IMR-90 (cell line): ENCODE measurements at regions not wholly inside any gene's neighbourhood (a gene's known extent, or its start where the extent isn't known, plus 50 kb on each side); places are given as distances from the start of the nearest gene placed in this dataset.

Experiments used
- ATAC-seq: fragments of 200-7000 bp; cut with Tn5 transposase; 2 replicates; pipeline ENCODE4 v1.9.1; 2020; ENCODE audit warnings: low read depth, mild to moderate bottlenecking, moderate library complexity
- BruUV-seq: library from RNA; stranded (reverse); fragments of 400-500 nt; replicated peaks from 2 replicates; lab custom pipeline; 2021; lab: Mats Ljungman, UMichigan
- CTCF ChIA-PET: fragments of 300-600 bp; formaldehyde crosslinking; extraction: SDS; loops from one replicate; lab custom pipeline; 2021; ENCODE audit warnings: antibody characterized with exemption; lab: Yijun Ruan, JAX
- POLR2A ChIA-PET: fragments of 300-600 bp; sonication (Branson Sonifier 250); formaldehyde crosslinking; loops from one replicate; lab custom pipeline; 2022; ENCODE audit warnings: antibody characterized with exemption; ENCODE audit not compliant: unreplicated experiment; lab: Charles Lee
- DNase-seq: peaks from one replicate; pipeline ENCODE4 v3.0.0; 2013
- H2AFZ ChIP-seq: replicated peaks from 2 replicates; pipeline ENCODE3; 2013; ENCODE audit warnings: low read length, mild to moderate bottlenecking; ENCODE audit not compliant: poor library complexity
- H2AK5ac ChIP-seq: 2 replicates; pipeline ENCODE4 v1.6.1; 2013; ENCODE audit warnings: low read depth, low read length, inconsistent platforms
- H2AK9ac ChIP-seq: replicated peaks from 2 replicates; pipeline ENCODE3; 2013; ENCODE audit warnings: mild to moderate bottlenecking, low read depth, low read length, moderate library complexity; ENCODE audit not compliant: poor library complexity
- H2BK120ac ChIP-seq: 2 replicates; pipeline ENCODE4 v1.6.1; 2013; ENCODE audit warnings: low read depth, low read length, inconsistent platforms
- H2BK15ac ChIP-seq: 3 replicates; pipeline ENCODE4 v1.6.1; 2013; ENCODE audit warnings: low read depth, low read length, inconsistent platforms
- H2BK20ac ChIP-seq: 2 replicates; pipeline ENCODE4 v1.6.1; 2013; ENCODE audit warnings: low read depth, mild to moderate bottlenecking, inconsistent platforms, low read length, moderate library complexity
- H2BK5ac ChIP-seq: 2 replicates; pipeline ENCODE4 v1.6.1; 2013; ENCODE audit warnings: mild to moderate bottlenecking, low read depth, low read length, inconsistent platforms; ENCODE audit not compliant: poor library complexity, severe bottlenecking
- H3K14ac ChIP-seq: replicated peaks from 2 replicates; pipeline ENCODE4 v1.6.1; 2013; ENCODE audit warnings: low read depth, low read length, inconsistent platforms
- H3K18ac ChIP-seq: 2 replicates; pipeline ENCODE4 v1.6.1; 2013; ENCODE audit warnings: low read depth, low read length, control low read depth
- H3K23ac ChIP-seq: 2 replicates; pipeline ENCODE4 v1.6.1; 2013; ENCODE audit warnings: low read depth, low read length, inconsistent platforms
- H3K27ac ChIP-seq: 2 replicates; pipeline ENCODE4 v1.5.1; 2013; ENCODE audit warnings: mild to moderate bottlenecking, control low read depth, low read length; ENCODE audit not compliant: insufficient read depth
- H3K27me3 ChIP-seq: 2 replicates; pipeline ENCODE4 v1.6.1; 2013; ENCODE audit warnings: low read length; ENCODE audit not compliant: control insufficient read depth, insufficient read depth
- H3K36me3 ChIP-seq: 2 replicates; pipeline ENCODE4 v1.6.1; 2013; ENCODE audit warnings: low read length, mixed read lengths; ENCODE audit not compliant: control insufficient read depth, insufficient read depth
- H3K4ac ChIP-seq: 2 replicates; pipeline ENCODE4 v1.6.1; 2013; ENCODE audit warnings: low read depth, low read length, inconsistent platforms
- H3K4me1 ChIP-seq: 2 replicates; pipeline ENCODE4 v1.6.1; 2013; ENCODE audit warnings: low read length, mixed read lengths; ENCODE audit not compliant: control insufficient read depth, insufficient read depth
- H3K4me2 ChIP-seq: 2 replicates; pipeline ENCODE4 v1.6.1; 2013; ENCODE audit warnings: low read depth, mild to moderate bottlenecking, control low read depth, low read length, moderate library complexity
- H3K4me3 ChIP-seq: 2 replicates; pipeline ENCODE4 v1.5.1; 2013; ENCODE audit warnings: low read depth, mild to moderate bottlenecking, control low read depth, low read length, moderate library complexity; ENCODE audit not compliant: insufficient read depth
- H3K56ac ChIP-seq: 2 replicates; pipeline ENCODE4 v1.6.1; 2013; ENCODE audit warnings: low read length, inconsistent platforms; ENCODE audit not compliant: insufficient read depth; ENCODE audit errors: extremely low read depth
- H3K79me1 ChIP-seq, 2 experiments: 2 replicates each; pipeline ENCODE4 v1.6.1; 2013; ENCODE audit warnings: low read length in 2 of 2, inconsistent platforms in 1 of 2, low read depth in 1 of 2
- H3K9ac ChIP-seq: 2 replicates; pipeline ENCODE4 v1.6.1; 2013; ENCODE audit warnings: low read depth, low read length, control low read depth
- H3K9me1 ChIP-seq: 2 replicates; pipeline ENCODE4 v1.6.1; 2013; ENCODE audit warnings: low read length, inconsistent platforms; ENCODE audit not compliant: insufficient read depth
- H3K9me3 ChIP-seq: 2 replicates; pipeline ENCODE4 v1.6.1; 2013; ENCODE audit warnings: low read length; ENCODE audit not compliant: control insufficient read depth, insufficient read depth
- H4K20me1 ChIP-seq: 2 replicates; pipeline ENCODE4 v1.6.1; 2013; ENCODE audit warnings: low read length, inconsistent platforms; ENCODE audit not compliant: insufficient read depth
- H4K5ac ChIP-seq: 2 replicates; pipeline ENCODE4 v1.6.1; 2013; ENCODE audit warnings: mild to moderate bottlenecking, low read depth, low read length, control low read depth
- H4K8ac ChIP-seq, 2 experiments: 2 replicates each; pipeline ENCODE4 v1.6.1; 2013; ENCODE audit warnings: low read depth in 2 of 2, low read length in 2 of 2, control low read depth in 1 of 2, inconsistent platforms in 1 of 2
- H4K91ac ChIP-seq: 2 replicates; pipeline ENCODE4 v1.6.1; 2013; ENCODE audit warnings: low read depth, low read length, inconsistent platforms; ENCODE audit not compliant: insufficient read depth
- CEBPB ChIP-seq: IDR thresholded peaks from 2 replicates; pipeline ENCODE4 v1.6.1; 2012; ENCODE audit warnings: low read depth, low read length, improper control_type of control experiment
- CTCF ChIP-seq: conservative IDR thresholded peaks from 2 replicates; pipeline ENCODE4 v1.5.1; 2012; ENCODE audit warnings: mild to moderate bottlenecking, low read depth, low read length, improper control_type of control experiment
- ELK1 ChIP-seq: fragments of 150-350 bp; IDR thresholded peaks from 2 replicates; pipeline ENCODE4 v1.6.1; 2016; ENCODE audit warnings: low read depth, mild to moderate bottlenecking, low read length, moderate library complexity, borderline replicate concordance
- FOS ChIP-seq: fragments of 150-350 bp; IDR thresholded peaks from 2 replicates; pipeline ENCODE4 v1.6.1; 2016; ENCODE audit warnings: low read depth, low read length
- MAFK ChIP-seq: IDR thresholded peaks from 2 replicates; pipeline ENCODE4 v1.6.1; 2012; ENCODE audit warnings: low read depth, low read length, improper control_type of control experiment
- MXI1 ChIP-seq: IDR thresholded peaks from 2 replicates; pipeline ENCODE4 v1.6.1; 2012; ENCODE audit warnings: low read depth, mild to moderate bottlenecking, low read length, moderate library complexity, borderline replicate concordance
- NFE2L2 ChIP-seq: fragments of 150-350 bp; IDR thresholded peaks from 2 replicates; pipeline ENCODE4 v1.6.1; 2016; ENCODE audit warnings: low read depth, mild to moderate bottlenecking, low read length
- POLR2A ChIP-seq: IDR thresholded peaks from 2 replicates; pipeline ENCODE4 v1.6.1; 2012; ENCODE audit warnings: mild to moderate bottlenecking, low read depth, low read length
- RAD21 ChIP-seq: IDR thresholded peaks from 2 replicates; pipeline ENCODE4 v1.6.1; 2012; ENCODE audit warnings: low read length, improper control_type of control experiment
- RFX5 ChIP-seq: IDR thresholded peaks from 2 replicates; pipeline ENCODE4 v1.8.0; 2012; ENCODE audit warnings: low read depth, mild to moderate bottlenecking, low read length, moderate library complexity
- SMC3 ChIP-seq: fragments of 150-350 bp; IDR thresholded peaks from 2 replicates; pipeline ENCODE4 v1.6.1; 2016; ENCODE audit warnings: low read depth, mild to moderate bottlenecking, antibody characterized with exemption, low read length, moderate library complexity
- USF2 ChIP-seq: fragments of 150-350 bp; IDR thresholded peaks from 2 replicates; pipeline ENCODE4 v1.6.1; 2017; ENCODE audit warnings: mild to moderate bottlenecking, antibody characterized with exemption, low read length, low read depth
- WGBS, 2 experiments: methylation state at CpG; one replicate each; pipeline versions ENCODE4 v1.1.5 to v1.1.7; 2013; ENCODE audit warnings: missing lambda C conversion rate in 2 of 2; ENCODE audit not compliant: insufficient read length in 1 of 2; ENCODE audit errors: extremely low coverage in 2 of 2; 5-methylcytosine and 5-hydroxymethylcytosine counted together
- dilution Hi-C: fragments of 300-500 bp; cut with HindIII; formaldehyde crosslinking; loops from one replicate; pipeline ENCODE4 v1.14.3; 2018; ENCODE audit warnings: low sequenced_read_pairs; ENCODE audit not compliant: unreplicated experiment
- in situ Hi-C: fragments of 300-500 bp; cut with MboI; formaldehyde crosslinking; loops from 3 replicates; pipeline ENCODE4 v1.14.3; 2019; ENCODE audit warnings: low sequenced_read_pairs, inconsistent platforms, mixed read lengths
- intact Hi-C: fragments of 100-400 bp; cut with micrococcal nuclease; formaldehyde crosslinking; loops from 2 replicates; pipeline ENCODE4 v1.10.0; 2022

GRCh38 chr11:116356451-116356850 lies 416.3 kb downstream of the BUD13 start:
- no TSS peak for BruUV-seq

More at GRCh38 chr11:116356451-116356850, 416.3 kb downstream of the BUD13 start:
- Histone ChIP-seq H3K14ac (no peak overlapping the region), H2BK5ac (no peak overlapping the region), H4K91ac (no peak overlapping the region), H2BK20ac (no peak overlapping the region), H3K4ac (no peak overlapping the region), H3K56ac (no peak overlapping the region), H3K27me3 (no peaks in the 10 kb centered on the region), H3K27ac (no peak overlapping the region), H3K9me1 (no peaks in the 10 kb centered on the region), H3K4me2 (no peak overlapping the region), H2BK120ac (no peak overlapping the region), H3K4me1 (no peaks in the 10 kb centered on the region), H3K36me3 (no peaks in the 10 kb centered on the region), H3K23ac (no peak overlapping the region), H2BK15ac (no peak overlapping the region), H3K79me1 (no peaks in the 10 kb centered on the region), H2AFZ (no peak overlapping the region), H4K5ac (no peak overlapping the region), H3K9ac (no peak overlapping the region), H3K4me3 (no peak overlapping the region), H3K9me3 (peaks cover 3% of the 10 kb centered on the region; the same call in 1 of the 2 replicates), H2AK9ac (no peak overlapping the region), H4K20me1 (no peaks in the 10 kb centered on the region), H3K18ac (no peak overlapping the region), H4K8ac (no peak overlapping the region), H2AK5ac (no peak overlapping the region)
- 51% methylated on average over 3 of the region's 7 CpGs; no CpG with 5 or more reads in 1 of the 2 experiments for WGBS, 2 experiments
- in situ Hi-C loops (no loop called here), dilution Hi-C loops (no loop called here), intact Hi-C loops (no loop called here)
- TF ChIP-seq ELK1 (no peak), SMC3 (no peak), RAD21 (no peak), RFX5 (no peak), USF2 (no peak), MXI1 (no peak), CEBPB (no peak), POLR2A (no peak), FOS (no peak), CTCF (no peak), MAFK (no peak), NFE2L2 (no peak)
- ATAC-seq (no peak), DNase-seq (no peak)
- CTCF ChIA-PET = no interaction called here
- POLR2A ChIA-PET = no interaction called here
